Breast epithelium (tissue), 3 donors: ENCODE measurements at regions not wholly inside any gene's neighbourhood (a gene's known extent, or its start where the extent isn't known, plus 50 kb on each side); places are given as distances from the start of the nearest gene placed in this dataset.
"Not testable (repeated sequence)": the region's sequence is repeated elsewhere in the genome, so short reads cannot be mapped to it uniquely, and the experiment has no call there.

Source experiments
- CTCF ChIP-seq, 3 donors: fragments of 450-650 bp; IDR thresholded peaks; one replicate each; pipeline ENCODE4 v1.5.1; 2016 to 2017; ENCODE audit warnings: antibody characterized with exemption in 3 of 3, mild to moderate bottlenecking in 3 of 3, moderate library complexity in 3 of 3
- POLR2A ChIP-seq: fragments of 450-650 bp; IDR thresholded peaks from one replicate; pipeline ENCODE4 v1.6.1; 2016; ENCODE audit warnings: antibody characterized with exemption, mild to moderate bottlenecking, moderate library complexity
- POLR2AphosphoS5 ChIP-seq, 3 donors: sonication (generic); formaldehyde crosslinking; IDR thresholded peaks; one replicate each; pipeline ENCODE4 v1.6.1; 2017; ENCODE audit warnings: antibody characterized with exemption in 3 of 3

- not testable (repeated sequence) for TF ChIP-seq CTCF (IDR thresholded peaks at IDR 0.05); POLR2AphosphoS5 (IDR thresholded peaks at IDR 0.05); POLR2A
Observed at GRCh38 chr14:105942725-105943124, 416.3 kb downstream of the TMEM121 start.
